Dedifferentiated amniotic fluid mesenchymal stem cell (primary cell): ENCODE measurements at regions not wholly inside any gene's neighbourhood (a gene's known extent, or its start where the extent isn't known, plus 50 kb on each side); places are given as distances from the start of the nearest gene placed in this dataset.

Experiments
- DNase-seq: peaks from one replicate; pipeline ENCODE4 v3.0.0-alpha.2; 2016; ENCODE audit errors: extremely low spot score

GRCh38 chr20:12653642-12654041 lies 355.1 kb upstream of the SPTLC3 start:
- no peak for DNase-seq

GRCh38 chr20:12659942-12660341 lies 348.8 kb upstream of the SPTLC3 start:
- no peak for DNase-seq

GRCh38 chr20:12660918-12661317 lies 347.9 kb upstream of the SPTLC3 start:
- no peak for DNase-seq

GRCh38 chr20:12670301-12670700 lies 338.5 kb upstream of the SPTLC3 start:
- DNase-seq, result no peak

GRCh38 chr20:12673352-12673751 lies 335.4 kb upstream of the SPTLC3 start:
- no peak for DNase-seq

GRCh38 chr20:12677925-12678324 lies 330.8 kb upstream of the SPTLC3 start:
- no peak for DNase-seq

- DNase-seq, result no peak
Observed at GRCh38 chr20:12679447-12679846, 329.3 kb upstream of the SPTLC3 start.

GRCh38 chr20:12682613-12683012 lies 326.2 kb upstream of the SPTLC3 start:
- no peak for DNase-seq

GRCh38 chr20:12687476-12687875 lies 321.3 kb upstream of the SPTLC3 start:
- no peak for DNase-seq

- DNase-seq, result no peak
Observed at GRCh38 chr20:12695937-12696336, 312.8 kb upstream of the SPTLC3 start.

GRCh38 chr20:12698817-12699216 lies 310.0 kb upstream of the SPTLC3 start:
- no peak for DNase-seq

- DNase-seq, result no peak
Observed at GRCh38 chr20:12699374-12700228, 309.2 kb upstream of the SPTLC3 start.

GRCh38 chr20:12700701-12701100 lies 308.1 kb upstream of the SPTLC3 start:
- DNase-seq, result no peak

- no peak for DNase-seq
Observed at GRCh38 chr20:12702312-12702711, 306.5 kb upstream of the SPTLC3 start.

- no peak for DNase-seq
Observed at GRCh38 chr20:12715371-12715770, 293.4 kb upstream of the SPTLC3 start.

GRCh38 chr20:12715991-12716680 lies 292.6 kb upstream of the SPTLC3 start:
- DNase-seq, result no peak

GRCh38 chr20:12717061-12717460 lies 291.7 kb upstream of the SPTLC3 start:
- DNase-seq, result no peak

GRCh38 chr20:12718619-12719018 lies 290.2 kb upstream of the SPTLC3 start:
- no peak for DNase-seq

GRCh38 chr20:12721636-12722035 lies 287.1 kb upstream of the SPTLC3 start:
- no peak for DNase-seq

- DNase-seq, result no peak
Observed at GRCh38 chr20:12722091-12722490, 286.7 kb upstream of the SPTLC3 start.

- DNase-seq, result no peak
Observed at GRCh38 chr20:12723811-12724210, 285.0 kb upstream of the SPTLC3 start.

GRCh38 chr20:12728782-12729181 lies 280.0 kb upstream of the SPTLC3 start:
- DNase-seq, result no peak

GRCh38 chr20:12729326-12729725 lies 279.4 kb upstream of the SPTLC3 start:
- DNase-seq, result no peak
